GM12891 (cell line): ENCODE measurements at regions not wholly inside any gene's neighbourhood (a gene's known extent, or its start where the extent isn't known, plus 50 kb on each side); places are given as distances from the start of the nearest gene placed in this dataset.

Experiments
- DNase-seq: peaks from one replicate; pipeline ENCODE4 v3.0.0; 2011; ENCODE audit warnings: low spot score; ENCODE audit not compliant: insufficient read length
- FAIRE-seq: peaks from 2 replicates; lab custom pipeline; 2011; peaks lifted over from hg19 to GRCh38; lab: Jason Lieb, UNC
- PAX5 ChIP-seq: IDR thresholded peaks from 2 replicates; pipeline ENCODE4 v1.6.1; 2011; ENCODE audit warnings: low read length, moderate library complexity, mild to moderate bottlenecking; ENCODE audit not compliant: insufficient read depth, severe bottlenecking
- POLR2A ChIP-seq: IDR thresholded peaks from 2 replicates; pipeline ENCODE4 v1.6.1; 2011; ENCODE audit warnings: low read depth, low read length, control low read depth
- POLR2AphosphoS5 ChIP-seq: IDR thresholded peaks from 2 replicates; pipeline ENCODE4 v1.6.1; 2011; ENCODE audit warnings: low read depth, low read length, control low read depth
- POU2F2 ChIP-seq: IDR thresholded peaks from 2 replicates; pipeline ENCODE4 v1.6.1; 2011; ENCODE audit warnings: low read depth, mild to moderate bottlenecking, control low read depth, low read length, moderate library complexity
- SPI1 ChIP-seq: IDR thresholded peaks from 2 replicates; pipeline ENCODE4 v1.6.1; 2011; ENCODE audit warnings: low read depth, low read length, control low read depth
- TAF1 ChIP-seq: IDR thresholded peaks from 2 replicates; pipeline ENCODE4 v1.6.1; 2011; ENCODE audit warnings: low read depth, low read length, control low read depth

DNA sequence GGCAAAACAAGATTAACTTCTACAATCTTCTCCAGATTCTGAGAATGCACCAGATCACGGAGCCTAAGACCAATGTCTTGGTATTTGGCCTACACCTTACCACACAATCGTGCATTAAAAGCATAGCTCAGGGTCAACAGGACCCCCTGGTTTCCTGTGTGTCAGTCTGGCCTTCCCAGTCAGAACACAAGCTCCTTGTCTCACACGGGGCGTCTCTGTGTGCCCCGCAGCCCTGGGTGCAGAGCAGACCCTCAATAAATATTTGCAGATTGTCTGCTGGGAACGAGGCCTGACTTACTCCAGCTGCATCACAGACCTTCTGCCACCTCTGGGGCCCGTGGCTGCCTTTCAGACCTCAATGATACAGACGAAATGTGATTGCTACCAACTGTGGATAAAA is 82.5 kb upstream of the CTNNB1 start:
- TF ChIP-seq POU2F2 (no peak), POLR2A (no peak), PAX5 (no peak)
- no peak for FAIRE-seq
- DNase-seq, result no peak

GRCh38 chr3:41117398-41117870 is 81.9 kb upstream of the CTNNB1 start:
- FAIRE-seq (peak; percentile 67), DNase-seq (peak; percentile 27)
- TF ChIP-seq POLR2AphosphoS5, result no peak
- no peak for TF ChIP-seq TAF1
- no peak for TF ChIP-seq POU2F2
- TF ChIP-seq PAX5, result no peak
- TF ChIP-seq POLR2A, result no peak
- TF ChIP-seq SPI1, result no peak

DNA sequence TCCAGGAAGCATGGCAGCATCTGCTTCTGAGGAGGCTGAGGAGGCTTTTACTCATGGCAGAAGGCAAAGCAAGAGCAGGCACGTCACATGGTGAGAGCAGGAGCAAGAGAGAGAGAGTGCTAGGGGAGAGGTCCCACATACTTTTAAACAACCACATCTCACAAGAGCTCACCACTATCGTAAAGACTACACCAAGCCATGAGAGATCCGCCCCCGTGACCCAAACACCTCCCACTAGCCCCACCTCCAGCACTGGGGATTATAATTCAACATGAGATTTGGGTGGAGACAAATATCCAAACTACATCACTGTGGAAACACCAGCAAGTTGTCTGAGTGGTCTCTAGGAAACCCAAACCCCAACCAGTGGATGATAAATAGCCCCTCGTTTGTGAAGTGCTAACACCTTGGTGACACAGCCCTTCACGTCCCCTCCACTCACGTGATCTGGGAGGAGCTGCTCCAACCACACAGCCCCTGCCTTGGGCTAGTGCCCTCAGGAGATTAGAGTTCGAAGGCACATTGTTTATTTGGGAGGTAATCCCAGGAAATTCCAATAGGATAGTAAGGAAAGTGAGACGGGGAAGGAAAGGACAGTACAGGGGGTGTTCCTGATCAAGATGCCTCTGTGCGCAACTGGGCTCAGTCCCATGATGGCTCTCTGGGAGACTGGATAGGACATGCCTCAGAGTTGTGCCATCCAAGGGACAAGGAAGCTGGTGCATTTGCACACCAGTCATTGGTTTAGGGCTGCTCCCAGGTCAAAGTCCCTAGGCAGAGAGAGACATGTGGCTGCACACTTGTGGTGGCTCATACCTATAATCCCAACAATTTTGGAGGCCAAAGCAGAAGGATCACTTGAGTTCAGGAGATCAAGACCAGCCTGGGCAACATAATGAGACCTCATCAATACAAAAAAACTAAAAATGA is 80.6 kb upstream of the CTNNB1 start:
- FAIRE-seq (no peak), DNase-seq (no peak)
- no peak for TF ChIP-seq SPI1
- no peak for TF ChIP-seq POLR2A
- no peak for TF ChIP-seq PAX5
- TF ChIP-seq POLR2AphosphoS5, result no peak
- TF ChIP-seq POU2F2, result no peak
- TF ChIP-seq TAF1, result no peak

DNA sequence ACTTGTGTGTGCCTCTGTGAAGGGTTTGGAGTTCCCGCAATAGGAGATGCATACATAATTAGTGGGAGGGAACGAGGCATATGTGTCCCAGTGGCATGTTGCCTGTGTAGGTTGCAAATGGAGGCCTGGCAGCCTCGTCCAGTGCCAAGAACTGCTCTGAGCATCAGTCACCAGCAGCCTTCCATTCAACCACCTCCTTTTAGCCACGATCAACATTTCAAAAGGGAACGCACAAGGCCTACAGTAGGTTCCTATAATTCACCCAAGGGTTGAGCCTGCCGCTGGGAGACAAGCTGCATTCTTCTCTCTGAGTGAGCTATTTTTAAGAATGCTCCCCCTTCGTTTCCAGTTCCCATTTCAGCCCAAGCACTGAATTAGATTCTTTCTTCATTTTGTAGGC is 78.8 kb upstream of the CTNNB1 start:
- no peak for TF ChIP-seq POU2F2
- no peak for TF ChIP-seq SPI1
- no peak for TF ChIP-seq PAX5
- no peak for TF ChIP-seq TAF1
- TF ChIP-seq POLR2A, result no peak
- no peak for TF ChIP-seq POLR2AphosphoS5
- no peak for DNase-seq
- FAIRE-seq, result no peak

DNA sequence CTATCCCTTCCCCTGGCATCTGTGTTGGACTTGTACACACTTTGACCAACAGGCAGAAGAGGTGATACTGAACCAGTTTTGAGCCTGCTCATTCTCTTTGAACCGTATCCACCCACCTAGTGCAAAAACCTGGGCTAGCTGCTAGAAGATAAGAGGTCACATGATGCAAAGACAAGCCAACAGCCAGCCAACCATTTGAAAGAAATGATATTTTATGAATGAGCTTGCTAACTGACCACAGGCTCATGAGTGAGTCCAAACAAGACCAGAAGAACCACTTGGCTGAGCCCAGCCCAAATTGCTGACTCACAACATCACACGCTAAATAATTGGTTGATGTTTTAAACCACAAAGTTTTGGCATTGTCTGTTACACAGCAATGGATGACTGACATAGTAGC is 74.0 kb upstream of the CTNNB1 start:
- no peak for FAIRE-seq
- TF ChIP-seq SPI1, result no peak
- no peak for TF ChIP-seq TAF1
- no peak for TF ChIP-seq POLR2AphosphoS5
- TF ChIP-seq POU2F2, result no peak
- TF ChIP-seq PAX5, result no peak
- TF ChIP-seq POLR2A, result no peak
- no peak for DNase-seq

DNA sequence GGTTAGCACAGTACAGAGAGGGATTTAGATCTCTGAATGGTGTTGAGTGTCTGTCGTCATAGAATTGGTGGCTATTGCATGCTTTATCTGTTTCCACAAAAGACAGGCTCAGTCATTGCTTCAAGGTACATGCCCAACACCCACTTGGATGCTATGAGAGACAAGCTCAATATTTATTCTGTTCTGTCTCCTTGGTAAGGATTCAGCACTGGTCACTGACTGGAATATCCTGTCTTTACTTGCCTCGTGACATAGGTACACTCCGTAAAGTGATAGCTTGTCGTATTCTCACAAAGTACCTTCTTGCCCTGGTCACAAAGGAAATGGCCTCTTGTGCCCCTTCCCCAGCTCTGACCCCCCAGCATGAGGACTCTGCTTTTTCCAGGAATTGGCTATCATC is 72.8 kb upstream of the CTNNB1 start:
- TF ChIP-seq POU2F2 (no peak), PAX5 (no peak), POLR2AphosphoS5 (no peak), POLR2A (no peak), SPI1 (no peak), TAF1 (no peak)
- DNase-seq, result no peak
- FAIRE-seq, result no peak

DNA sequence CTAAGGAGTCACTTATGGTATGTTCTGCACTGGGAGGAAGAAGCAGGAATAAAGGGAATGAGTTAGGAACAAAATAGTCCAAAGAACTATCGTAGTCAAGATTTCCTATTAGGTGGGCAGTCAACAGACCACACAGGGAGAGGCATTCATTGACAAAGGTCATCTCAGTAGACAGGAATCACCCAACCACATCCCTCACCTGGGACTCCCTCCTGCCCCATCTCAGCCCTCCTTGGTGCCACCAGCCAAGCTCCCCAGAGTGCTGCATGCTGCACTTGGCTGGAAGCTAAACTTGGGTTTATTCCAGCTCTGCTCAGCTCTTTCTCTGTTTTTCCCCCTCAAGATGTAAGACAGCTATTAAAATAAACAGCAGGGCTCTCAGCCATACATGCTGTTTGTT is 72.3 kb upstream of the CTNNB1 start:
- DNase-seq (no peak), FAIRE-seq (no peak)
- TF ChIP-seq SPI1 (no peak), TAF1 (no peak), PAX5 (no peak), POLR2AphosphoS5 (no peak), POU2F2 (no peak), POLR2A (no peak)

GRCh38 chr3:41127414-41127813 is 71.9 kb upstream of the CTNNB1 start:
- no peak for DNase-seq
- TF ChIP-seq SPI1, result no peak
- TF ChIP-seq POU2F2, result no peak
- TF ChIP-seq POLR2AphosphoS5, result no peak
- no peak for TF ChIP-seq TAF1
- TF ChIP-seq POLR2A, result no peak
- TF ChIP-seq PAX5, result no peak
- no peak for FAIRE-seq

DNA sequence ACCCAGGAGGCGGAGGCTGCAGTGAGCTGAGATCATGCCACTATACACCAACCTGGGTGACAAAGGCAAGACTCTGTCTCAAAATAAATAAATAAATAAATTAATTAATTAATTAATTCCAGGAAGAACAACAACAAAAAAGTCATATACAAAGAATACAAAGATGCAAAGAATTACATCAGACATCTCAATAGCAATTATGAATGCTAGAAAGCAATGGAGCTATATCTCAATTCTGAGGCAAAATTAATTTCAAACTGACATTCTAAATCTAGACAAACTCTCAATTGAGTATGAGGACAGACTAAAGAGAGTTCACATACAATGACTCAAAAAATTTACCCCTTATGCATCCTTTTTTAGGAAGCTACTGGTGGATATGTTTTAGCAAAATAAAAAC is 69.6 kb upstream of the CTNNB1 start:
- no peak for FAIRE-seq
- no peak for TF ChIP-seq SPI1
- no peak for TF ChIP-seq POLR2AphosphoS5
- no peak for TF ChIP-seq PAX5
- no peak for DNase-seq

DNA sequence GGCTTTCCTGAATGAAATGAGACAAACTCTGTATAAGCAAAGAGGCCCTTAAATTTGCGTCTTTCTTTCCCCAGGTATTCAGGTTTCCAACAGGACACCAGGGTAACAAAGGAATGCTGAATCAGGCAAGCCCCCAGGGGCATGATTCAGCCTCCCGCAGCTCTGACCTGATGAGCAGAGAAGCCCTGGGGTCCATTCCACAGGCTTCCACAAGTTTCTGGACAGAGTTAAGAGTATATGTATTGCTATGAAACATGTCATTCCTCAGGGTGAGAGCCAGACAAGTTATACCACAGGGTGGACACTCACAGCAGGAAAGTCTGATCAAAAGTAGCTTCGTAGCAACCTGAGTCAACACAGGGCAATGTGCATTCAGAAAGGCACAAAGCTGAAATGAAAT is 68.1 kb upstream of the CTNNB1 start:
- TF ChIP-seq TAF1 (no peak), POU2F2 (no peak), PAX5 (no peak), POLR2A (no peak), SPI1 (no peak), POLR2AphosphoS5 (no peak)
- FAIRE-seq (no peak), DNase-seq (no peak)
